ENCODE measurements at regions not wholly inside any gene's neighbourhood (a gene's known extent, or its start where the extent isn't known, plus 50 kb on each side); places are given as distances from the start of the nearest gene placed in this dataset.

DNA sequence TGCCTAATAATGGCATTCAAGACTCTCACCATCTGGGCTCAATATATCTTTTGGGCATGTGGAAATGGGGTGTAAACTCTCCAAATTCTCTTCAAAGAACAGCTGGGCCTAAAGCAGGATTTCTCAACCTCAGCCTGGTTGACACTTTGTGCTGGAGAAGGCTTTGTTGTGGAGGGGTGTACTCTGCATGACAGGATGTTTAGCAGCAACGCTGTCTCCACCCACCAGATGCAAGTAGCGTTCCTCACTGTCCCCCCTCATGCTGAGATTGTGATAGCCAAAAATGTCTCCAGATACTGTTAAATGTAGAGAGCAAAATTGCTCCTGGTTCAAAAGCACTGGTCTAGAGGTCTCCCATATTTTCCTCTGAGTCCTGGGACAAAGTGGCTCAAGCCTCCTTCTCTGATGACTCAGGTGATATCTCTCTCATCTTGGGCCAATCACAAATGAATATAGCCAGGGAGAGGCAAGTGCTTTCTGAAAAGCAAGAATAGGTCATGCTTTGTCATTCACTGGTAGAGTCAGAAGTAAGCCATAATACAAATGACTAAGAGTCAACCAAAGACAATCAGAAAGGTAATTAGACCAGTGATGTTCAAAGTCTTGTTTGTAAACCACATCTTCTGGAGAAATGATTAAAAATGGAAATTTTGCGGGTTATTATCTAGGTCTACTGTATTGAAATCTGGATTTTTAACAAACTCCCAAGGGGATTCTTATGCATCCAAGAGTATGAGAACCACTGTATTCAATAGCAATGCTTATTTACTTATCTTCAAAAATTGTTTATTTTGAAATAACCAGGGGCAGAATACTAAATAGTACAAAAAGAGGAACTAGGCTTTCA is 330.8 kb downstream of the PTEN start:
- POLR2A ChIA-PET: no interaction called here
- in situ Hi-C loops (cut with HindIII; ENCODE audit: low pct_unique_long_range_greater_than_20kb, low sequenced_read_pairs): no loop called here
- Histone ChIP-seq H3K36me3 (ENCODE audit: control insufficient read depth, insufficient read depth, low read length) (no peaks in the 10 kb centered on the region), H3K4me3 (ENCODE audit: low read depth in 2 of 2, low read length in 2 of 2) (no peak overlapping the region), H3K27me3 (ENCODE audit: control insufficient read depth, insufficient read depth, low read length) (0 out of 2 replicates have a peak, but pooled peaks cover 2% of the 10 kb centered on the region), H3K27ac (ENCODE audit: low read length) (no peak overlapping the region), H3K9me3 (ENCODE audit: control insufficient read depth, insufficient read depth, low read depth, low read length) (no peaks in the 10 kb centered on the region), H3K4me1 (ENCODE audit: control insufficient read depth, insufficient read depth, low read length) (no peaks in the 10 kb centered on the region)
- ATAC-seq: no peak
- BruUV-seq (replicated peaks): no TSS peak
- CTCF ChIA-PET: no interaction called here
- intact Hi-C loops (cut with micrococcal nuclease; ENCODE audit: unreplicated experiment): no loop called here
- DNase-seq (ENCODE audit: low read depth, low spot score): no peak
- TF ChIP-seq POLR2AphosphoS5 (IDR thresholded peaks at IDR 0.05; ENCODE audit: low read depth, low read length) (no peak), REST (IDR thresholded peaks at IDR 0.05; ENCODE audit: insufficient read depth in 1 of 2, low read depth in 2 of 2, low read length in 1 of 2) (no peak), TCF7L2 (IDR thresholded peaks at IDR 0.05; ENCODE audit: low read depth, low read length) (no peak), SIN3A (IDR thresholded peaks at IDR 0.05; ENCODE audit: borderline replicate concordance, insufficient read depth, low read depth, low read length) (no peak)
- TF ChIP-seq, protein P1, sequence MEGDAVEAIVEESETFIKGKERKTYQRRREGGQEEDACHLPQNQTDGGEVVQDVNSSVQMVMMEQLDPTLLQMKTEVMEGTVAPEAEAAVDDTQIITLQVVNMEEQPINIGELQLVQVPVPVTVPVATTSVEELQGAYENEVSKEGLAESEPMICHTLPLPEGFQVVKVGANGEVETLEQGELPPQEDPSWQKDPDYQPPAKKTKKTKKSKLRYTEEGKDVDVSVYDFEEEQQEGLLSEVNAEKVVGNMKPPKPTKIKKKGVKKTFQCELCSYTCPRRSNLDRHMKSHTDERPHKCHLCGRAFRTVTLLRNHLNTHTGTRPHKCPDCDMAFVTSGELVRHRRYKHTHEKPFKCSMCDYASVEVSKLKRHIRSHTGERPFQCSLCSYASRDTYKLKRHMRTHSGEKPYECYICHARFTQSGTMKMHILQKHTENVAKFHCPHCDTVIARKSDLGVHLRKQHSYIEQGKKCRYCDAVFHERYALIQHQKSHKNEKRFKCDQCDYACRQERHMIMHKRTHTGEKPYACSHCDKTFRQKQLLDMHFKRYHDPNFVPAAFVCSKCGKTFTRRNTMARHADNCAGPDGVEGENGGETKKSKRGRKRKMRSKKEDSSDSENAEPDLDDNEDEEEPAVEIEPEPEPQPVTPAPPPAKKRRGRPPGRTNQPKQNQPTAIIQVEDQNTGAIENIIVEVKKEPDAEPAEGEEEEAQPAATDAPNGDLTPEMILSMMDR (IDR thresholded peaks at IDR 0.05): no peak

DNA sequence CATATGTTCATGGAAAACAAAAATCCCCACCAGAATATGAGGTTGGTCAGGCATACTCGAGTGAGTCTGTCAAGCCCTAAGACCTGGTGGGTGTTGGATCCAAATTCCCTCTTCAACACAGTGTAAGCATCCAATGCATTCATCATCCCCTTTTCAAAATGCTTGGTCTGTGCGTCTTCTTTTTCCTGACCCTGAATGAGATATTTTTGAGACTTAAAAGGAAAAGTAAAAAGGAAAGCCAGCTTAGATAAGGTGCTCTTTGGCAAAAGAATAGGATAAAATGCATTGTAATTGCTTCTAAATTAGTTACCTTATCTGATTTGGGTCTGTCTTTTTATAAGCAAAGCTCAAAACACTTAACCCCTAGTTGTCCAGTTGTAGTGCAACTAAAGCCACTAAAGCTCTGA is 331.5 kb downstream of the PTEN start:
- H3K4me1 ChIP-seq (ENCODE audit: control insufficient read depth, insufficient read depth, low read length): no peaks in the 10 kb centered on the region
- no peaks in the 10 kb centered on the region for H3K9me3 ChIP-seq (ENCODE audit: control insufficient read depth, insufficient read depth, low read depth, low read length)
- ATAC-seq (no peak), DNase-seq (ENCODE audit: low read depth, low spot score) (no peak)
- 0 out of 2 replicates have a peak, but pooled peaks cover 2% of the 10 kb centered on the region for H3K27me3 ChIP-seq (ENCODE audit: control insufficient read depth, insufficient read depth, low read length)
- no peaks in the 10 kb centered on the region for H3K36me3 ChIP-seq (ENCODE audit: control insufficient read depth, insufficient read depth, low read length)
- intact Hi-C loops (cut with micrococcal nuclease; ENCODE audit: unreplicated experiment) (no loop called here), in situ Hi-C loops (cut with HindIII; ENCODE audit: low pct_unique_long_range_greater_than_20kb, low sequenced_read_pairs) (no loop called here)
- ChIA-PET CTCF (no interaction called here), POLR2A (no interaction called here)
- no peak overlapping the region for H3K4me3 ChIP-seq (ENCODE audit: low read depth in 2 of 2, low read length in 2 of 2)
- no TSS peak for BruUV-seq (replicated peaks)
- TF ChIP-seq, protein P1 (IDR thresholded peaks at IDR 0.05): no peak
- TF ChIP-seq SIN3A (IDR thresholded peaks at IDR 0.05; ENCODE audit: borderline replicate concordance, insufficient read depth, low read depth, low read length) (no peak), REST (IDR thresholded peaks at IDR 0.05; ENCODE audit: insufficient read depth in 1 of 2, low read depth in 2 of 2, low read length in 1 of 2) (no peak), TCF7L2 (IDR thresholded peaks at IDR 0.05; ENCODE audit: low read depth, low read length) (no peak), POLR2AphosphoS5 (IDR thresholded peaks at IDR 0.05; ENCODE audit: low read depth, low read length) (no peak)
- H3K27ac ChIP-seq (ENCODE audit: low read length): no peak overlapping the region

Data from Panc1 (cell line).